ENCODE measurements at regions not wholly inside any gene's neighbourhood (a gene's known extent, or its start where the extent isn't known, plus 50 kb on each side); places are given as distances from the start of the nearest gene placed in this dataset.

DNA sequence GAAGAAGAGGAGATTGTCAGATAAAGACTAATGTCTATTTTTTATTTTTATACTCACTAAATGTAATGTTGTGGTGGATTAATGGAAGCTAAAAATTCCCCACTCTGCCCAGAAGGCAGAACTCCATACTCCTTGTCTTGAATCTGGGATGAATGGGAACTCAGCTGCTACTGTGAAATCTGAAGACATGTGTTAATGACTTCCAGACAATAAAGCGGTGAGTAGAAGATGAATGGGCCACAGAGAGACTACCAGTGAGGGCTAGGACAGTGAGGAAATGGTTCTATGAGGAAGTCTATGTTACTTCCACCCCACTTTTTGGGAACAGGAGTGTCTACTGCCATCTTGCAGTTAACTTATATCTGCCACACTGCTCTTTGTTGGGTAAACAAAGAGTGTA lies 726.9 kb downstream of the CDH8 start:
- no peak overlapping the region for H3K27ac ChIP-seq (ENCODE audit: low read length)
- no peaks in the 10 kb centered on the region for H4K20me1 ChIP-seq (ENCODE audit: insufficient read depth)
- no peak overlapping the region for H3K4me3 ChIP-seq (ENCODE audit: low read length)
- no peaks in the 10 kb centered on the region for H3K9me3 ChIP-seq (ENCODE audit: low read length)
- H3K79me2 ChIP-seq (replicated peaks; ENCODE audit: insufficient read depth, low read length) = no peaks in the 10 kb centered on the region
- H3F3A ChIP-seq (ENCODE audit: insufficient read depth, low read length, poor library complexity, severe bottlenecking) = no peaks in the 10 kb centered on the region
- H3K4me2 ChIP-seq (ENCODE audit: low read length) = no peak overlapping the region
- no peak overlapping the region for H2AFZ ChIP-seq (ENCODE audit: low read depth, low read length)
- H3K9me2 ChIP-seq (ENCODE audit: insufficient read depth, low read length) = no peaks in the 10 kb centered on the region
- no peak for TF ChIP-seq MXI1 (conservative IDR thresholded peaks at IDR 0.05; ENCODE audit: poor library complexity, severe bottlenecking)
- TF ChIP-seq CTCF (IDR thresholded peaks at IDR 0.05; ENCODE audit: poor library complexity, severe bottlenecking) = no peak
- no peak for TF ChIP-seq EP300 (conservative IDR thresholded peaks at IDR 0.05; ENCODE audit: poor library complexity, severe bottlenecking)
- no peak for TF ChIP-seq EZH2 (IDR thresholded peaks at IDR 0.05; ENCODE audit: borderline replicate concordance, insufficient read depth, low read length, poor library complexity, severe bottlenecking)
- TF ChIP-seq POLR2AphosphoS5 (IDR thresholded peaks at IDR 0.05) = no peak
- TF ChIP-seq RAD21 (conservative IDR thresholded peaks at IDR 0.05) = no peak
- TF ChIP-seq TAF1 (IDR thresholded peaks at IDR 0.05; ENCODE audit: low read depth) = no peak
- H3K9ac ChIP-seq (ENCODE audit: low read length) = no peak overlapping the region
- H3K36me3 ChIP-seq (ENCODE audit: insufficient read depth, low read length) = no peaks in the 10 kb centered on the region
- no peaks in the 10 kb centered on the region for H3K27me3 ChIP-seq (ENCODE audit: insufficient read depth, low read depth, low read length)

DNA sequence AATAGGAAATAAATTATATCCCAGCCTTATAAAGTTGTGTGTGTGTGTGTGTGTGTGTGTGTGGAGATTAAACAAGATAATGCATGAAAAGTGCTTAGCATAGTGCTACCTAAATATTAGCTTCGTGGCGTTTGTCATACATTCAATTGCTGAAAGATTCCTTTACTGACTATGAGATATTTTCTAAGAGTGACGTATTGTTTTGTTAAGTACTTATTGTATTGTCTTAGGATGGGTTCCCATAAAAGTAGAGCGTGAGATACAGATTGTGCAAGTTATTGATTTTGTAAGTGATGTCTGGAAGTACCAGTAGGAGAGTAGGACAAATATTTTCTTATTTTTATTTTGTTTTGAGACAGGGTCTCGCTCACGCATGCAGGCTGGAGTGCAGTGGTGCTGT lies 730.0 kb downstream of the CDH8 start:
- Histone ChIP-seq H3K36me3 (ENCODE audit: insufficient read depth, low read length) (no peaks in the 10 kb centered on the region), H3K9me3 (ENCODE audit: low read length) (no peaks in the 10 kb centered on the region), H3K9ac (ENCODE audit: low read length) (no peak overlapping the region), H3F3A (ENCODE audit: insufficient read depth, low read length, poor library complexity, severe bottlenecking) (no peaks in the 10 kb centered on the region), H4K20me1 (ENCODE audit: insufficient read depth) (no peaks in the 10 kb centered on the region), H3K9me2 (ENCODE audit: insufficient read depth, low read length) (no peaks in the 10 kb centered on the region), H3K79me2 (replicated peaks; ENCODE audit: insufficient read depth, low read length) (no peaks in the 10 kb centered on the region), H3K4me2 (ENCODE audit: low read length) (no peak overlapping the region), H3K27ac (ENCODE audit: low read length) (no peak overlapping the region), H3K4me3 (ENCODE audit: low read length) (no peak overlapping the region), H2AFZ (ENCODE audit: low read depth, low read length) (no peak overlapping the region), H3K27me3 (ENCODE audit: insufficient read depth, low read depth, low read length) (no peaks in the 10 kb centered on the region)
- TF ChIP-seq SMC3 (conservative IDR thresholded peaks at IDR 0.05; ENCODE audit: poor library complexity) (no peak), POLR2AphosphoS5 (IDR thresholded peaks at IDR 0.05) (no peak), CTCF (IDR thresholded peaks at IDR 0.05; ENCODE audit: poor library complexity, severe bottlenecking) (no peak), RAD21 (conservative IDR thresholded peaks at IDR 0.05) (no peak), TAF1 (IDR thresholded peaks at IDR 0.05; ENCODE audit: low read depth) (no peak), EP300 (conservative IDR thresholded peaks at IDR 0.05; ENCODE audit: poor library complexity, severe bottlenecking) (no peak), EZH2 (IDR thresholded peaks at IDR 0.05; ENCODE audit: borderline replicate concordance, insufficient read depth, low read length, poor library complexity, severe bottlenecking) (no peak), MXI1 (conservative IDR thresholded peaks at IDR 0.05; ENCODE audit: poor library complexity, severe bottlenecking) (no peak)

DNA sequence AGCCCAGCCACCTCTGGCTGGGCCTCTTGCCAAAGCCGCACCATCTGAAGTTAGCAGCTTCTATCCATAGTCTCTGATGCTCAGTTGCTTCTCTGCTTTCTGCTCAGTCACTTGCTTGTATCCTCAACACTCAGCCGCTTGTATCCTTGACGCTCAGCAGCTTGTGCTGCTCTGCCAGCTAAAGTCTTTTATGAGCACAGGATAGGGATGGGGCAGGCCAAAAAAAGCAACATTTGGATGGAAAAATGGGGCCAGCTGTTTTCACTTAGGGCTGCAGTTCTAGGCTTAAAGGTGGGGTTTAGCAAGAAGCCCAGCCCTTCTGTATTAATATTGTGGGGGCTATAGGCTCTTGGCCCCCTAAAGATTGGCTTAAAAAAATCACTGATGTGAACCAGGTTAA lies 739.4 kb downstream of the CDH8 start:
- Histone ChIP-seq H3K27ac (ENCODE audit: low read length) (no peak overlapping the region), H3K9me2 (ENCODE audit: insufficient read depth, low read length) (no peaks in the 10 kb centered on the region), H3K79me2 (replicated peaks; ENCODE audit: insufficient read depth, low read length) (no peaks in the 10 kb centered on the region), H3K27me3 (ENCODE audit: insufficient read depth, low read depth, low read length) (no peaks in the 10 kb centered on the region), H3K4me2 (ENCODE audit: low read length) (no peak overlapping the region), H3K9ac (ENCODE audit: low read length) (no peak overlapping the region), H4K20me1 (ENCODE audit: insufficient read depth) (no peaks in the 10 kb centered on the region), H3F3A (ENCODE audit: insufficient read depth, low read length, poor library complexity, severe bottlenecking) (no peaks in the 10 kb centered on the region), H3K4me3 (ENCODE audit: low read length) (no peak overlapping the region), H3K36me3 (ENCODE audit: insufficient read depth, low read length) (no peaks in the 10 kb centered on the region), H2AFZ (ENCODE audit: low read depth, low read length) (no peak overlapping the region), H3K9me3 (ENCODE audit: low read length) (no peaks in the 10 kb centered on the region)
- TF ChIP-seq MXI1 (conservative IDR thresholded peaks at IDR 0.05; ENCODE audit: poor library complexity, severe bottlenecking) = no peak
- no peak for TF ChIP-seq RAD21 (conservative IDR thresholded peaks at IDR 0.05)
- no peak for TF ChIP-seq REST (IDR thresholded peaks at IDR 0.05; ENCODE audit: borderline replicate concordance)
- no peak for TF ChIP-seq EZH2 (IDR thresholded peaks at IDR 0.05; ENCODE audit: borderline replicate concordance, insufficient read depth, low read length, poor library complexity, severe bottlenecking)
- TF ChIP-seq POLR2AphosphoS5 (IDR thresholded peaks at IDR 0.05) = no peak
- no peak for TF ChIP-seq SMC3 (conservative IDR thresholded peaks at IDR 0.05; ENCODE audit: poor library complexity)
- TF ChIP-seq EP300 (conservative IDR thresholded peaks at IDR 0.05; ENCODE audit: poor library complexity, severe bottlenecking) = no peak
- TF ChIP-seq TAF1 (IDR thresholded peaks at IDR 0.05; ENCODE audit: low read depth) = no peak
- no peak for TF ChIP-seq CTCF (IDR thresholded peaks at IDR 0.05; ENCODE audit: poor library complexity, severe bottlenecking)

Data from neural cell (in vitro differentiated cells).